Left lung (tissue), 4 donors: ENCODE measurements at regions not wholly inside any gene's neighbourhood (a gene's known extent, or its start where the extent isn't known, plus 50 kb on each side); places are given as distances from the start of the nearest gene placed in this dataset.

Experiments
- ATAC-seq: fragments of 200-7000 bp; cut with Tn5 transposase; one replicate; pipeline ENCODE4 v1.9.1; 2020; ENCODE audit warnings: moderate library complexity
- DNase-seq, 4 donors: peaks; one replicate each; pipeline ENCODE4 v3.0.0-alpha.2; 2013 to 2020
- H3K27ac ChIP-seq, 2 donors: fragments of 200-600 bp; sonication (generic) in 1 of 2; one replicate each; pipeline versions ENCODE4 v1.5.0 to v1.8.0; 2020 to 2021
- H3K27me3 ChIP-seq, 2 donors: fragments of 200-600 bp; sonication (generic) in 1 of 2; one replicate each; pipeline versions ENCODE4 v1.5.0 to v1.8.0; 2020 to 2021
- H3K36me3 ChIP-seq, 2 donors: fragments of 200-600 bp; sonication (generic) in 1 of 2; one replicate each; pipeline versions ENCODE4 v1.5.0 to v1.8.0; 2020 to 2021
- H3K4me1 ChIP-seq, 2 donors: fragments of 200-600 bp; one replicate each; pipeline ENCODE4 v1.8.0; 2021
- H3K4me3 ChIP-seq, 2 donors: fragments of 200-600 bp; sonication (generic) in 1 of 2; one replicate each; pipeline versions ENCODE4 v1.5.0 to v1.8.0; 2020 to 2021; ENCODE audit warnings: mild to moderate bottlenecking in 1 of 2
- H3K9me3 ChIP-seq, 2 donors: fragments of 200-600 bp; sonication (generic) in 1 of 2; one replicate each; pipeline versions ENCODE4 v1.5.0 to v1.8.0; 2020 to 2021
- intact Hi-C, 2 donors: fragments of 100-400 bp; cut with DNase I; formaldehyde crosslinking; loops; one replicate each; pipeline versions ENCODE4 v1.11.2 to v1.14.2; 2022
- TF ChIP-seq, protein P1 (sequence below), 2 donors: fragments of 200-600 bp; sonication (generic) in 1 of 2; IDR thresholded peaks; one replicate each; pipeline versions ENCODE4 v1.5.0 to v1.8.0; 2021; ENCODE audit warnings: antibody characterized with exemption in 2 of 2
- donor health status: DM: no; HTN: yes; CAD: no.
- donor health status: DM: no; HTN: no; CAD: no.

DNA sequence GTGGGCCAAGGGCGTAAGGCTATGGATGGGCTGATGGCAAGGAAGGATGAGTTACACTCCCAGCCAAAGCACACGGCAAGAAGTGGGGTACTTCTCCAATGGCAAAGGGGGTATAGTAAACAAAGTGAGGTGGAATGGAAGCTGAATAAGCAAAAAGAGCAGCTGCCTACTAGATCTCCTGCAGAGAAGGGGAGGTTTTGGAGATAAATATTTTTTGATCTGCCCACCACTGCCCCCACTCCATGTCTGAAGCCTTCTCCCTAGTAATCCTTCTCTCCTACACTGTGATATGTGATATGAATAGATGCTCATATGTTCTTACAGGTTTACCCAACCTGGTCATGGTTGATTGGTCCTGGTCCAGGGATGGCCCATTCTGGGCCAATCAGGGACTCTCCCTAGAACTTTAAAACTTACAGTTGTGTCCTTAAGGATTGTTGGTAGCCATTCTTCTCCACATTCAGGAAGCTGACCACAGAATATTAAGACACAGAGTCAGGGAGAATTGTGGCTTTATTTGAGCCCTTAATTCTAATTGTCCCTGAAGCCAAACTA lies 436.8 kb downstream of the OMA1 start:
- H3K4me3 ChIP-seq: no peak overlapping the region
- no peaks in the 10 kb centered on the region for H3K36me3 ChIP-seq
- no peaks in the 10 kb centered on the region for H3K4me1 ChIP-seq
- ATAC-seq: no peak
- no peak overlapping the region for H3K27ac ChIP-seq
- peaks cover 0 to 5% of the 10 kb centered on the region in 2 donors for H3K9me3 ChIP-seq
- intact Hi-C loops: no loop called here
- TF ChIP-seq, protein P1, sequence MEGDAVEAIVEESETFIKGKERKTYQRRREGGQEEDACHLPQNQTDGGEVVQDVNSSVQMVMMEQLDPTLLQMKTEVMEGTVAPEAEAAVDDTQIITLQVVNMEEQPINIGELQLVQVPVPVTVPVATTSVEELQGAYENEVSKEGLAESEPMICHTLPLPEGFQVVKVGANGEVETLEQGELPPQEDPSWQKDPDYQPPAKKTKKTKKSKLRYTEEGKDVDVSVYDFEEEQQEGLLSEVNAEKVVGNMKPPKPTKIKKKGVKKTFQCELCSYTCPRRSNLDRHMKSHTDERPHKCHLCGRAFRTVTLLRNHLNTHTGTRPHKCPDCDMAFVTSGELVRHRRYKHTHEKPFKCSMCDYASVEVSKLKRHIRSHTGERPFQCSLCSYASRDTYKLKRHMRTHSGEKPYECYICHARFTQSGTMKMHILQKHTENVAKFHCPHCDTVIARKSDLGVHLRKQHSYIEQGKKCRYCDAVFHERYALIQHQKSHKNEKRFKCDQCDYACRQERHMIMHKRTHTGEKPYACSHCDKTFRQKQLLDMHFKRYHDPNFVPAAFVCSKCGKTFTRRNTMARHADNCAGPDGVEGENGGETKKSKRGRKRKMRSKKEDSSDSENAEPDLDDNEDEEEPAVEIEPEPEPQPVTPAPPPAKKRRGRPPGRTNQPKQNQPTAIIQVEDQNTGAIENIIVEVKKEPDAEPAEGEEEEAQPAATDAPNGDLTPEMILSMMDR (IDR thresholded peaks at IDR 0.05): no peak
- no peak for DNase-seq
- no peaks in the 10 kb centered on the region for H3K27me3 ChIP-seq

DNA sequence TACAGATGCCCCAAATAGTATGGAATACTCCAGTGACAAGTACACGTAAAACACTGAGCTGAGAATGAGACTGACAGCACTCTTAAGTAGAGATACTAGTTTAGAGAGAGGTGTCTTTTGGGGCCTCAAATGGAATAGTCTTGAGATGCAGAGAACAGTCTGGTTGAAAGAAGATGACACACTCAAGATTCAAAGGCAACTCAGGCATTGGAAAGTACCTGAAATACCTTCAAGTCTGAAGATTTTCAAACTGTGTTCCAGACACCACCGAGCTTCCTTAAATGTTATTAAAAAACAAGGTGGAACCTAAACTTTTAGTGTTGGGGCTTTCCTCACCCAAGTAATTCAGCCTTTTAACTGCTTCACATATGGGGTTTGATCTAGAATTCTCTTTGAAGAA lies 437.7 kb downstream of the OMA1 start:
- ATAC-seq (no peak), DNase-seq (no peak)
- intact Hi-C loops: no loop called here
- Histone ChIP-seq H3K27ac (no peak overlapping the region), H3K4me1 (no peaks in the 10 kb centered on the region), H3K36me3 (no peaks in the 10 kb centered on the region), H3K9me3 (no peaks in the 10 kb centered on the region), H3K27me3 (no peaks in the 10 kb centered on the region), H3K4me3 (no peak overlapping the region)
- TF ChIP-seq, protein P1 (IDR thresholded peaks at IDR 0.05): no peak

DNA sequence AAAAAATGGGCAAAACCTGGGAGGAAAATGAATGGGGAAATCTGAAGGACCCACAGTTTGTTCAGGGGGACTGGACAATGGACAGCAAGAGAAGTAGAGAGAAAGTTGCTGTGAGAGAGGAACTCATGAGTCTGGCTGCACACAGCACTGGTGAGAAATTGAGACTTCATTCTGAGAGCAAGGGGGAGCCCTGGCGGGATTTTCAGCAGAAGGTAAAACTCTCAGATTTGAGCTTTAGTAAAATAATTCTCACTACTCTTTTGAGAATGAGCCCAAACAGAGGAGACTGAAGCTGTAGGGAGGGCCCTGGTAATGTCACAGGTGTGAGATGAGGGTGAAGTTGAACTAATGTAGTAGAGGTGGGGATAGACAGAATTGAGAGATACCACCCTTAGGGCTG lies 438.6 kb downstream of the OMA1 start:
- H3K27me3 ChIP-seq: no peaks in the 10 kb centered on the region

DNA sequence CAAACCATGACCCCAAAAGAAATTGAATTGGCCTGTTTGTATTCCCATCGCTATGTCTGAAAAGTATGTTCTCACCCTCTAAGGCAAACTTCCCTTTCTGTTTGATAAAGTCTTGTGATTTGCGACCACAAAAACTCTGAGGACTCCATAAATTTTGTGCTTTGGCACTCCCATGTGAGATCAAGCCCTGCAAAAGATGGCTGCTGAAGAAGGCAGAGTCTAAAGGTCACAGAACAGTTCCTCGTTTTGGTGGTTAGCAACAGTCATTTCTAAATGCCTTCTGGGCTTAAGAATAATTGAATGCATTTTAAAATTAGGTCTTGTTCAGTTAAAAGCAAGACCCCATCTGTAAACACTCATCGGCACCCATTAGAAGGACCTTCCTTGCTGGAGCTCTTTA lies 441.6 kb downstream of the OMA1 start:
- intact Hi-C loops: no loop called here
- H3K36me3 ChIP-seq: no peaks in the 10 kb centered on the region
- H3K4me1 ChIP-seq: no peaks in the 10 kb centered on the region
- ATAC-seq: no peak
- H3K27ac ChIP-seq: no peak overlapping the region
- no peak for DNase-seq
- no peaks in the 10 kb centered on the region for H3K9me3 ChIP-seq
- H3K4me3 ChIP-seq: no peak overlapping the region
- H3K27me3 ChIP-seq: no peaks in the 10 kb centered on the region
- TF ChIP-seq, protein P1 (IDR thresholded peaks at IDR 0.05): no peak

More for the DNA sequence above, 438.6 kb downstream of the OMA1 start:
- no peak overlapping the region for H3K4me3 ChIP-seq
- H3K36me3 ChIP-seq: no peaks in the 10 kb centered on the region
- TF ChIP-seq, protein P1 (IDR thresholded peaks at IDR 0.05): no peak
- H3K27ac ChIP-seq: no peak overlapping the region
- ATAC-seq (no peak), DNase-seq (no peak)
- no peaks in the 10 kb centered on the region for H3K4me1 ChIP-seq
- no peaks in the 10 kb centered on the region for H3K9me3 ChIP-seq
- intact Hi-C loops: no loop called here

DNA sequence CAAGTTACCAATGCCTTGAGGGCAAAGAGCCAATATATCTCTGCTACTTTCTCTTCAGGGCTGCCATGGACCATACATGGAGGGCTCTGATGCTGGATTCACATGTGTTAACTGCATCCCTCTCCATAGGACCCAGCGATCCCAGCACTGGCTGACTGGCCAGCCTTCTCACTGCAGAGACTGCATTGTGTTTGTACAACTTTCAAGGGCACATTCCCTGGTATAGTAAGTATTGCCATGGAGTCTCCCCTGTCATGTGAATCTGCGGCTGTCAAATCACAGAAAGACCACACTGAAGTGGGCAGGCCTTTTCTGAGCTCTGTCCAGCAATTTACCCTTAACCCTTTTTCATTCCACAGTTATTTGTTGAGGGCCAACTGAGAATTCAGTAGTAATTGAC lies 449.8 kb downstream of the OMA1 start:
- intact Hi-C loops: no loop called here
- H3K9me3 ChIP-seq: no peaks in the 10 kb centered on the region
- TF ChIP-seq, protein P1 (IDR thresholded peaks at IDR 0.05): no peak
- H3K4me3 ChIP-seq: no peak overlapping the region
- no peak for ATAC-seq
- no peaks in the 10 kb centered on the region for H3K36me3 ChIP-seq
- no peaks in the 10 kb centered on the region for H3K4me1 ChIP-seq
- no peak overlapping the region for H3K27ac ChIP-seq
- no peaks in the 10 kb centered on the region for H3K27me3 ChIP-seq
- DNase-seq: no peak
